OCI-LY1 (cell line): ENCODE measurements at regions not wholly inside any gene's neighbourhood (a gene's known extent, or its start where the extent isn't known, plus 50 kb on each side); places are given as distances from the start of the nearest gene placed in this dataset.

Experiments used
- H2AFZ ChIP-seq: fragments of 200-600 bp; sonication (generic), shearing (Covaris generic); 2 replicates; pipeline ENCODE4 v1.6.0; 2014; ENCODE audit warnings: antibody characterized with exemption, mild to moderate bottlenecking, low read length
- H3F3A ChIP-seq: fragments of 200-600 bp; sonication (generic), shearing (Covaris generic); 2 replicates; pipeline ENCODE4 v1.6.0; 2014; ENCODE audit warnings: mild to moderate bottlenecking, antibody characterized with exemption, low read length, moderate library complexity; ENCODE audit not compliant: insufficient read depth
- H3K27ac ChIP-seq: fragments of 200-600 bp; sonication (generic); 2 replicates; pipeline ENCODE4 v1.5.1; 2014; ENCODE audit warnings: low read length, mixed run types, mild to moderate bottlenecking, low read depth; ENCODE audit not compliant: poor library complexity, severe bottlenecking
- H3K27me3 ChIP-seq: fragments of 200-600 bp; sonication (generic); 2 replicates; pipeline ENCODE4 v1.6.0; 2014; ENCODE audit warnings: antibody characterized with exemption, mild to moderate bottlenecking, low read length, moderate library complexity; ENCODE audit not compliant: insufficient read depth
- H3K36me3 ChIP-seq: fragments of 200-600 bp; sonication (generic); 2 replicates; pipeline ENCODE4 v1.6.1; 2014; ENCODE audit warnings: mild to moderate bottlenecking, antibody characterized with exemption, low read length, moderate library complexity, mixed read lengths; ENCODE audit not compliant: insufficient read depth
- H3K4me1 ChIP-seq: fragments of 200-600 bp; sonication (generic); 2 replicates; pipeline ENCODE4 v1.5.1; 2014; ENCODE audit warnings: mild to moderate bottlenecking, low read length, moderate library complexity; ENCODE audit not compliant: insufficient read depth, severe bottlenecking
- H3K4me2 ChIP-seq: fragments of 200-600 bp; sonication (generic), shearing (Covaris generic); 2 replicates; pipeline ENCODE4 v1.6.1; 2014; ENCODE audit warnings: low read length
- H3K4me3 ChIP-seq: fragments of 200-600 bp; sonication (generic); 2 replicates; pipeline ENCODE4 v1.5.1; 2014; ENCODE audit warnings: low read length, low read depth, mild to moderate bottlenecking, mixed read lengths; ENCODE audit not compliant: poor library complexity, severe bottlenecking
- H3K79me2 ChIP-seq: fragments of 200-600 bp; shearing (Covaris generic); 2 replicates; pipeline ENCODE4 v1.6.1; 2016; ENCODE audit warnings: mixed run types, low read length, mixed read lengths; ENCODE audit not compliant: insufficient read depth
- H3K9ac ChIP-seq: fragments of 200-600 bp; sonication (generic), shearing (Covaris generic); 2 replicates; pipeline ENCODE4 v1.6.1; 2014; ENCODE audit warnings: mild to moderate bottlenecking, low read length, mixed read lengths
- H3K9me2 ChIP-seq: fragments of 200-600 bp; sonication (generic), shearing (Covaris generic); 2 replicates; pipeline ENCODE4 v1.6.1; 2014; ENCODE audit warnings: low read depth, mild to moderate bottlenecking, low read length, mixed read lengths
- H3K9me3 ChIP-seq: fragments of 200-600 bp; shearing (Covaris generic); 2 replicates; pipeline ENCODE4 v1.6.1; 2014; ENCODE audit warnings: low read length, mixed read lengths
- H4K20me1 ChIP-seq: fragments of 200-600 bp; sonication (generic), shearing (Covaris generic); 2 replicates; pipeline ENCODE4 v1.6.0; 2016; ENCODE audit warnings: mild to moderate bottlenecking, low read length; ENCODE audit not compliant: insufficient read depth
- EZH2 ChIP-seq: fragments of 200-600 bp; sonication (generic), shearing (Covaris generic); IDR thresholded peaks from 2 replicates; pipeline ENCODE4 v1.8.0; 2017; ENCODE audit warnings: borderline replicate concordance, mixed run types, mild to moderate bottlenecking, antibody characterized with exemption, low read length, moderate library complexity, mixed read lengths
- TF ChIP-seq, protein P1 (sequence below): fragments of 200-600 bp; sonication (generic), shearing (Covaris generic); IDR thresholded peaks from 2 replicates; pipeline ENCODE4 v1.5.1; 2017; ENCODE audit warnings: mild to moderate bottlenecking, antibody characterized with exemption, low read length, moderate library complexity, mixed read lengths

GRCh38 chr11:70867281-70868047 is 384.9 kb downstream of the SHANK2 start:
- H3F3A ChIP-seq, result no peaks in the 10 kb centered on the region
- H4K20me1 ChIP-seq, result no peaks in the 10 kb centered on the region
- no peak overlapping the region for H3K27ac ChIP-seq
- H3K9ac ChIP-seq, result no peak overlapping the region
- H3K9me3 ChIP-seq, result no peaks in the 10 kb centered on the region
- H3K4me2 ChIP-seq, result no peak overlapping the region
- H2AFZ ChIP-seq, result no peak overlapping the region
- TF ChIP-seq, protein P1, sequence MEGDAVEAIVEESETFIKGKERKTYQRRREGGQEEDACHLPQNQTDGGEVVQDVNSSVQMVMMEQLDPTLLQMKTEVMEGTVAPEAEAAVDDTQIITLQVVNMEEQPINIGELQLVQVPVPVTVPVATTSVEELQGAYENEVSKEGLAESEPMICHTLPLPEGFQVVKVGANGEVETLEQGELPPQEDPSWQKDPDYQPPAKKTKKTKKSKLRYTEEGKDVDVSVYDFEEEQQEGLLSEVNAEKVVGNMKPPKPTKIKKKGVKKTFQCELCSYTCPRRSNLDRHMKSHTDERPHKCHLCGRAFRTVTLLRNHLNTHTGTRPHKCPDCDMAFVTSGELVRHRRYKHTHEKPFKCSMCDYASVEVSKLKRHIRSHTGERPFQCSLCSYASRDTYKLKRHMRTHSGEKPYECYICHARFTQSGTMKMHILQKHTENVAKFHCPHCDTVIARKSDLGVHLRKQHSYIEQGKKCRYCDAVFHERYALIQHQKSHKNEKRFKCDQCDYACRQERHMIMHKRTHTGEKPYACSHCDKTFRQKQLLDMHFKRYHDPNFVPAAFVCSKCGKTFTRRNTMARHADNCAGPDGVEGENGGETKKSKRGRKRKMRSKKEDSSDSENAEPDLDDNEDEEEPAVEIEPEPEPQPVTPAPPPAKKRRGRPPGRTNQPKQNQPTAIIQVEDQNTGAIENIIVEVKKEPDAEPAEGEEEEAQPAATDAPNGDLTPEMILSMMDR, result no peak
- TF ChIP-seq EZH2, result no peak
- H3K79me2 ChIP-seq, result no peaks in the 10 kb centered on the region
- no peaks in the 10 kb centered on the region for H3K4me1 ChIP-seq
- H3K36me3 ChIP-seq, result no peaks in the 10 kb centered on the region
- H3K27me3 ChIP-seq, result no peaks in the 10 kb centered on the region
- H3K9me2 ChIP-seq, result no peaks in the 10 kb centered on the region
- no peak overlapping the region for H3K4me3 ChIP-seq

DNA sequence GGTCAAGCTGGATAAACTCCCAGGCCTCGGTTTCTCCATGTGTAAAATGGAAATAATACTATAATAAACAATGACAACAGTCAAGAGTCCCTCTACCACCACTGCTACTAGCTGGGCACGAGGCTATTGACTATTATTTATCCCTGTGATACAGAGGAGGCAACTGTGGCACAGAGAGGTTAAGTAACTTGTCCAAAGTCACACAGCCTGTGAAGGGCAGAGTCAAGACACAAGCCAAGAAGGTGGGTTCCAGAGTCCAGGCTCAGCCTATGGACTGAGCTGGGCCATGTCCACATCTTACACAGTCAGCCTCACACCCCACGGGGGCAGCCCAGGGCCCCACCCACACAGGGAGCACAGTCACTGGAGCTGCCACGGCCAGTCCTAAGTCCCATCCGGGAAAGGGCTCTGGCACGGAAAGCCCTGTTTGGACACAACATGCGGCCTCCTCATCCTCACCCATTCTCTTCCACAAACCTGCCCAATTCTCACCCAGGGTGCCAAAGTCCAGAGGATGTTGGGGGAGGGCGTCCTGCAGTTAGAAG is 384.0 kb downstream of the SHANK2 start:
- Histone ChIP-seq H3K9me3 (no peaks in the 10 kb centered on the region), H3K9ac (no peak overlapping the region), H3F3A (no peaks in the 10 kb centered on the region), H3K79me2 (no peaks in the 10 kb centered on the region), H3K27ac (no peak overlapping the region), H3K36me3 (no peaks in the 10 kb centered on the region), H3K9me2 (no peaks in the 10 kb centered on the region), H3K4me1 (no peaks in the 10 kb centered on the region), H3K27me3 (no peaks in the 10 kb centered on the region), H4K20me1 (no peaks in the 10 kb centered on the region), H3K4me2 (no peak overlapping the region), H2AFZ (no peak overlapping the region), H3K4me3 (no peak overlapping the region)
- TF ChIP-seq, protein P1, result no peak
- TF ChIP-seq EZH2, result no peak

DNA sequence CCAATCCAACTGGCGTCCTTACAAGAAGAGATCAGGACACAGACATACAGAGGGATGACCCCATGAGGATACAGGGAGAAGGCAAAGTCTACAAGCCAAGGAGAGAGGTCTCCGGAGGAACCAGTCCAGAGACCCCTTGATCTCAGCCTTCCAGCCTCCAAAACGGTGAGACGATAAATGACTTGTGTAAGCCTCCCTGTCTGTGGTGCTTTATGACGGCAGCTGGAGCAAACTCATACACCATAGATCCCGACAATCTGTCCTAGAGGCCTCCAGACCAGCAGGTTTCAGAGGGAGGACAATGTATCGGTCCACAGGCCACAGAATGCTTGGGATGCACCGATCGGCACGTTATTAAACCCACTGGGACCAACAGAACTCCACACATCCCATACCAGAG is 383.3 kb downstream of the SHANK2 start:
- Histone ChIP-seq H3K9ac (no peak overlapping the region), H3K4me2 (no peak overlapping the region), H3K9me3 (no peaks in the 10 kb centered on the region), H3K27me3 (no peaks in the 10 kb centered on the region), H4K20me1 (no peaks in the 10 kb centered on the region), H3F3A (no peaks in the 10 kb centered on the region), H3K9me2 (no peaks in the 10 kb centered on the region), H3K27ac (no peak overlapping the region), H3K4me1 (no peaks in the 10 kb centered on the region), H3K36me3 (no peaks in the 10 kb centered on the region), H3K79me2 (no peaks in the 10 kb centered on the region), H2AFZ (no peak overlapping the region), H3K4me3 (no peak overlapping the region)
- TF ChIP-seq, protein P1, result no peak
- no peak for TF ChIP-seq EZH2
